GM21528 (cell line): ENCODE measurements at regions not wholly inside any gene's neighbourhood (a gene's known extent, or its start where the extent isn't known, plus 50 kb on each side); places are given as distances from the start of the nearest gene placed in this dataset.

Experiments used
- ATAC-seq: cut with Tn5 transposase; IDR thresholded peaks from one replicate; pipeline ENCODE4 v1.9.1; 2021; ENCODE audit warnings: mild to moderate bottlenecking, moderate library complexity; ENCODE audit not compliant: unreplicated experiment, low FRiP score

GRCh38 chr6:14831070-14831469, 414.8 kb upstream of the JARID2 start:
- no peak for ATAC-seq

- ATAC-seq: no peak
Observed at GRCh38 chr6:14831937-14832336, 413.9 kb upstream of the JARID2 start.

GRCh38 chr6:14832427-14832826, 413.4 kb upstream of the JARID2 start:
- no peak for ATAC-seq

GRCh38 chr6:14834851-14835530, 410.9 kb upstream of the JARID2 start:
- no peak for ATAC-seq

- ATAC-seq: no peak
Observed at GRCh38 chr6:14837435-14837834, 408.4 kb upstream of the JARID2 start.

- no peak for ATAC-seq
Observed at GRCh38 chr6:14838133-14838583, 407.7 kb upstream of the JARID2 start.

- ATAC-seq: no peak
Observed at GRCh38 chr6:14841901-14842421, 403.9 kb upstream of the JARID2 start.

GRCh38 chr6:14844411-14844810, 401.5 kb upstream of the JARID2 start:
- no peak for ATAC-seq

- no peak for ATAC-seq
Observed at GRCh38 chr6:14848019-14848418, 397.9 kb upstream of the JARID2 start.

GRCh38 chr6:14849185-14849584, 396.7 kb upstream of the JARID2 start:
- ATAC-seq: no peak

- no peak for ATAC-seq
Observed at GRCh38 chr6:14851281-14851680, 394.6 kb upstream of the JARID2 start.

- no peak for ATAC-seq
Observed at GRCh38 chr6:14852375-14852774, 393.5 kb upstream of the JARID2 start.

GRCh38 chr6:14856177-14856576, 389.7 kb upstream of the JARID2 start:
- no peak for ATAC-seq

GRCh38 chr6:14857001-14857400, 388.9 kb upstream of the JARID2 start:
- ATAC-seq: no peak

GRCh38 chr6:14857501-14857900, 388.4 kb upstream of the JARID2 start:
- no peak for ATAC-seq

- no peak for ATAC-seq
Observed at GRCh38 chr6:14858808-14859207, 387.1 kb upstream of the JARID2 start.

GRCh38 chr6:14860774-14861173, 385.1 kb upstream of the JARID2 start:
- ATAC-seq: no peak

GRCh38 chr6:14861491-14861943, 384.4 kb upstream of the JARID2 start:
- ATAC-seq: no peak

GRCh38 chr6:14862845-14863244, 383.0 kb upstream of the JARID2 start:
- ATAC-seq: no peak

GRCh38 chr6:14863902-14864850, 381.7 kb upstream of the JARID2 start:
- ATAC-seq: no peak

- ATAC-seq: no peak
Observed at GRCh38 chr6:14865531-14866100, 380.3 kb upstream of the JARID2 start.
